Thymus (tissue), 11 donors: ENCODE measurements at regions not wholly inside any gene's neighbourhood (a gene's known extent, or its start where the extent isn't known, plus 50 kb on each side); places are given as distances from the start of the nearest gene placed in this dataset.

ENCODE experiments used
- DNase-seq, 9 donors: peaks; one replicate each; pipeline ENCODE4 v3.0.0-alpha.2; 2013; ENCODE audit warnings: low spot score in 9 of 9, low read depth in 6 of 9, missing footprints in 1 of 9
- H3K27ac ChIP-seq, 2 donors: one replicate each; pipeline ENCODE4 v1.5.1; 2013; ENCODE audit warnings: control low read depth in 1 of 2, low read depth in 1 of 2, low read length in 1 of 2, mild to moderate bottlenecking in 1 of 2, moderate library complexity in 1 of 2
- H3K27me3 ChIP-seq, 2 donors: one replicate each; pipeline ENCODE4 v1.5.1; 2013; ENCODE audit warnings: low read length in 1 of 2; ENCODE audit not compliant: control insufficient read depth in 2 of 2, insufficient read depth in 1 of 2
- H3K36me3 ChIP-seq, 2 donors: one replicate each; pipeline ENCODE4 v1.5.1; 2013; ENCODE audit warnings: low read length in 1 of 2, mild to moderate bottlenecking in 1 of 2, moderate library complexity in 1 of 2; ENCODE audit not compliant: control insufficient read depth in 2 of 2, insufficient read depth in 2 of 2
- H3K4me1 ChIP-seq, 2 donors: one replicate each; pipeline ENCODE4 v1.5.1; 2013; ENCODE audit warnings: low read length in 2 of 2; ENCODE audit not compliant: control insufficient read depth in 2 of 2, insufficient read depth in 2 of 2
- H3K4me3 ChIP-seq, 2 donors: one replicate each; pipeline ENCODE4 v1.5.1; 2013; ENCODE audit warnings: low read length in 2 of 2, control low read depth in 1 of 2, mild to moderate bottlenecking in 1 of 2
- H3K9me3 ChIP-seq, 2 donors: one replicate each; pipeline ENCODE4 v1.5.1; 2013; ENCODE audit warnings: low read length in 1 of 2, mild to moderate bottlenecking in 1 of 2; ENCODE audit not compliant: control insufficient read depth in 2 of 2, insufficient read depth in 1 of 2
- WGBS: extraction: QIAGEN DNeasy Blood & Tissue Kit; methylation state at CpG from one replicate; pipeline ENCODE4 v1.1.7; 2013; 5-methylcytosine and 5-hydroxymethylcytosine counted together
- donor health status: healthy.

DNA sequence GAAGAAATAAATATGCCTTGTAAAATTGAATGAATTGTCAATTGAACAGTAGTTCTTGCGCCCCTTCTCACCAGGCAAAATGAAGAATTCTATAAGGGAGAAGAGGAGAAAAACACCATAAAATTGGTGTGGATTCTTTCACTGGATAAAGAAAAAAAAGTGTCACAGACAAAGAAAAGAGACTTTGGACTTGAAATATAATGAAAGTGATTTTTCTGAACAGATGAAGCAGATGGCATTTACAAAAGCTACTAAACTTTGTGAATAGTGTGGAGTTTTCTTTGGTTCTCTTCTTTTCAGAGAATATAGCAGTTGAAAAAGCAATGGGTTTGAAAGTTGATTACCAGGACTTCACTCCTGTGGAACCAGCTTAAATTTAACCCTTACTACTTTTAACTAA is 945.7 kb downstream of the DSC3 start:
- Histone ChIP-seq H3K4me3 (no peak overlapping the region), H3K9me3 (no peaks in the 10 kb centered on the region), H3K4me1 (no peaks in the 10 kb centered on the region), H3K27me3 (no peaks in the 10 kb centered on the region), H3K36me3 (no peaks in the 10 kb centered on the region), H3K27ac (no peak overlapping the region)
- 96% methylated on average over 1 of the region's 1 CpG for WGBS
- DNase-seq, result no peak

GRCh38 chr18:30094556-30094955 is 948.0 kb downstream of the DSC3 start:
- H3K27ac ChIP-seq, result no peak overlapping the region
- no peaks in the 10 kb centered on the region for H3K36me3 ChIP-seq
- H3K4me1 ChIP-seq, result no peaks in the 10 kb centered on the region
- WGBS, result 86% methylated on average over 2 of the region's 2 CpGs
- H3K9me3 ChIP-seq, result peaks cover 0 to 2% of the 10 kb centered on the region in 2 donors
- no peaks in the 10 kb centered on the region for H3K27me3 ChIP-seq
- H3K4me3 ChIP-seq, result no peak overlapping the region
- DNase-seq, result no peak

DNA sequence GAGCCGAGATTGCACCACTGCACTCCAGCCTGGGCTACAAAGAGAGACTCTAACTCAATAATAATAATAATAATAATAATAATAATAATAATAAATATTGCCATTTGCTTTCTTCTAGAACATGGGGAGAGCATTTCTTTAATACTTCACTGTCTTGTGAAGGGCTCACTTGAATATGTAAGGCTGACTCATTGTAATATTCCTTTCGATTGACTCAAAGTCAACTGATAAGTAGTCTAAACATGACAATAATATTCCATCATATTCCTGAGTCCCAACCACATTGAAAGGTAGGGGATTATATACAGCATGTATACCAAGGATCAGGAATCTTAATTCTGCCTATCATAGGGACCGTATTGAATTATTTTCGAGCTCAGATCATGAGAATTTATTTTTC is 949.2 kb downstream of the DSC3 start:
- Histone ChIP-seq H3K36me3 (no peaks in the 10 kb centered on the region), H3K27me3 (no peaks in the 10 kb centered on the region), H3K4me1 (no peaks in the 10 kb centered on the region), H3K4me3 (no peak overlapping the region), H3K27ac (no peak overlapping the region), H3K9me3 (peaks cover 0 to 4% of the 10 kb centered on the region in 2 donors)
- no peak for DNase-seq
- 74% methylated on average over 4 of the region's 4 CpGs for WGBS

DNA sequence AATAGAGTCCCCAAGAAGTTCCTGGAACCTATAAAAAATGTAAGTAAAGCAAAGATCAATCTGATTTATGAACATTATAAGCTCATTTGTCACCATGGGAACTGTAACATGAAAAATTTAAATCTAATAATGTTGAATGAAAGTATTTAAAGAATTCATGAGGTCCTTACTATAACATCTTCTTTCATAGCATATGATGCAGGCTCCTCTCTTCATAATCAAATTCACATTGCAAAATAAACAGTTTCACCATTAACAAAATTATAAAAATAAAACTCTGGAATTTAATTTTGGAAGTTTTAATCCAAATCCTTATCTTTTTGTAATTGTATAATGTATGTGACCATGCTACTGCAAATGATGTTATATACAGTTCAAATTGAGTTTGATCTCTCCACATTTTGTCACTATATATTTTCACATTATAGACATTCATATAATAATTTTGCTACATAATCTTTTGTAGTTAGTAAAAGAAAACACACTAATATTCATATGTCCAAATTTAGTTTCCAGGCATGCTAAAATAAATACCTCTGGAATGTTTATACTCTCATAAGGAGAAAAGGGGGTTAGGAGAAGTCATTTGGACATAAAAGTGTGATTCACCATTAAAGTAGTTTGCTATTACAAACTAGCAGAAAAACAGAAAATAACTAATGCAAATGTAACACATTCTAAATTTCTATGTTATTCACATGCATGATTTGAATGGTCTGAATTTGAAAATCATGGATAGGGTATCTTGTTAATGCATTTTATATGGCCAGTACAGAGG is 954.1 kb downstream of the DSC3 start:
- Histone ChIP-seq H3K27me3 (no peaks in the 10 kb centered on the region), H3K36me3 (no peaks in the 10 kb centered on the region), H3K9me3 (peaks cover 0 to 4% of the 10 kb centered on the region in 2 donors), H3K4me3 (no peak overlapping the region), H3K4me1 (no peaks in the 10 kb centered on the region), H3K27ac (no peak overlapping the region)
- no peak for DNase-seq

- no peaks in the 10 kb centered on the region for H3K27me3 ChIP-seq
- no peaks in the 10 kb centered on the region for H3K36me3 ChIP-seq
- H3K27ac ChIP-seq, result no peak overlapping the region
- no peaks in the 10 kb centered on the region for H3K4me1 ChIP-seq
- no peak overlapping the region for H3K4me3 ChIP-seq
- peaks cover 0 to 13% of the 10 kb centered on the region in 2 donors for H3K9me3 ChIP-seq
- no peak for DNase-seq
- WGBS, result 92% methylated on average over 1 of the region's 1 CpG
These were observed 956.2 kb downstream of the DSC3 start for GRCh38 chr18:30086351-30086750.

GRCh38 chr18:30081122-30081521 is 961.4 kb downstream of the DSC3 start:
- H3K9me3 ChIP-seq, result peaks cover 2 to 12% of the 10 kb centered on the region in 2 donors

DNA sequence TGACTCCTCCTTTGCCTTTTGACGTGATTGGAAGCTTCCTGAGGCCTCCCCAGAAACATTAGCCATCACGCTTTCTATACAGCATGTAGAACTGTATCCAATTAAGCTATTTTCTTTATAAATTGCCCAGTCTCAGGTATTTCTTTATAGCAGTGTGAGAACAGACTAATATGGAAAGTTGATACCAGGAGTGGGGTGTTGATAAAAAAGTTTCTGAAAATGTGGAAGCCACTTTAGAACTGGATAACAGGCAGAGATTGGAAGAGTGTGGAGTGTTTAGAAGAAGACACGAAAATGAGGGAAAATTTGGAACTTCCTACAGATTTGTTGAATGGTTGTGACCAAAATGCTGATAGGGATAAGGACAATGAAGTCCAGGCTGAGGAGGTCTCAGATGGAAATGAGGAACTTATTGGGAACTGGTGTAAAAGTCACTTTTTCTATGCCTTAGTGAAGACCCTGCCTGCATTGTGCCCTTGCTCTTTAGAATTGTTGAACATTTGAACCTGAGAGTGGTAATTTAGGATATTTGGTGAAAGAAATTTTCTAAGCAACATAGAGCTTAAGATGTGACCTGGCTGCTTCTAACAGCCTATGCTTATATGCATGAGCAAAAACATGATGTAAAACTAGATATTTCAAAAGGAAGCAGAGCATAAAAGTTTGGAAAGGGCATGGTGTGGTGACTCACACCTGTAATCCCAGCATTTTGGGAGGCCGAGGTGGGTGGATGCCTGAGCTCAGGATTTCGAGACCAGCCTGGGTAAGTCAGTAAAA is 969.7 kb downstream of the DSC3 start:
- Histone ChIP-seq H3K27me3 (no peaks in the 10 kb centered on the region), H3K36me3 (no peaks in the 10 kb centered on the region), H3K4me1 (no peaks in the 10 kb centered on the region), H3K9me3 (peaks cover 0 to 12% of the 10 kb centered on the region in 2 donors), H3K4me3 (no peak overlapping the region), H3K27ac (no peak overlapping the region)
- 76% methylated on average over 5 of the region's 5 CpGs for WGBS
- DNase-seq, result no peak

More at GRCh38 chr18:30081122-30081521, 961.4 kb downstream of the DSC3 start:
- no peak for DNase-seq
- H3K27ac ChIP-seq, result no peak overlapping the region
- no peaks in the 10 kb centered on the region for H3K36me3 ChIP-seq
- no peak overlapping the region for H3K4me3 ChIP-seq
- no peaks in the 10 kb centered on the region for H3K4me1 ChIP-seq
- no peaks in the 10 kb centered on the region for H3K27me3 ChIP-seq

DNA sequence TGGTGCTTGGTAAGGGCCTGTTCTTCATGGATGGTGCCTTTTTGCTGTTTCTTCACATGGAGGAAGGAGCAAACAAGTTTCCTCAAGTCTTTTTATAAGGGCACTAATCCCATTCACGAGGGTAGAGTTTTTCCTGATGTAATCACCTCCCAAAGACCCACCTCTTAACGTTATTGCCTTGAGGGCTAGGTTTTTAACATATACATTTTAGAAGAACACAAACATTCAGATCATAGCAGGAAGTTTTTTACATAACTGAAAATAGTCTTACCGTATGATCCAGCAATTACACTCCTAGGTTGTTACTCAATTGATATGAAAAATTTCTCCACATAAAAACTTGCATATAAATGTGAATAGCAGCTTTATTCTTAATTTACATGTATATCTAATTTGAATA is 976.3 kb downstream of the DSC3 start:
- Histone ChIP-seq H3K9me3 (peaks cover 0 to 2% of the 10 kb centered on the region in 2 donors), H3K36me3 (no peaks in the 10 kb centered on the region), H3K27ac (no peak overlapping the region), H3K27me3 (no peaks in the 10 kb centered on the region), H3K4me3 (no peak overlapping the region), H3K4me1 (no peaks in the 10 kb centered on the region)
- no peak for DNase-seq
- 62% methylated on average over 3 of the region's 3 CpGs for WGBS

DNA sequence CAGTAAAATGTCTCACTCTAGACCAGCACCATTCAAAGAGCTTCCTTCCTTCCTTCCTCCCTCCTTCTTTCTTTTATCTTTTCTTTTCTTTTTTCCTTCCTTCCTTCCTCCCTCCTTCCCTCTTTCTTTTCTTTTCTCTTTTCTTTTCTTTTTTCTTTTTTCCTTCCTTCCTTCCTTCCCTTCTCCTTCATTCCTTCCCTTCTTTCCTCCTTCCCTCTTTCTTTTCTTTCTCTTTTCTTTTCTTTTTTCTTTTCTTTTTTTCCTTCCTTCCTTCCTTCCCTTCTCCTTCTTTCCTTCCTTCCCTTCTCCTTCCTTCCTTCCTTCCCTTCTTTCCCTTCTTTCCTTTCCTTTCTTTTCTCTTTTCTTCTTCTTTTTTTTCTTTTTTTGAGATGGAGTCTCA is 985.1 kb downstream of the DSC3 start:
- Histone ChIP-seq H3K4me3 (no peak overlapping the region), H3K36me3 (no peaks in the 10 kb centered on the region), H3K9me3 (no peaks in the 10 kb centered on the region), H3K27me3 (no peaks in the 10 kb centered on the region), H3K4me1 (no peaks in the 10 kb centered on the region), H3K27ac (no peak overlapping the region)
- DNase-seq, result no peak
